ENCODE measurements at regions not wholly inside any gene's neighbourhood (a gene's known extent, or its start where the extent isn't known, plus 50 kb on each side); places are given as distances from the start of the nearest gene placed in this dataset.

GRCh38 chr10:88023676-88024075, 160.3 kb downstream of the PTEN start:
- DNase-seq (ENCODE audit: low spot score): no peak

GRCh38 chr10:88026031-88026430, 162.6 kb downstream of the PTEN start:
- DNase-seq (ENCODE audit: low spot score): no peak

- DNase-seq (ENCODE audit: low spot score): no peak
Observed at GRCh38 chr10:88027570-88027969, 164.1 kb downstream of the PTEN start.

- no peak for DNase-seq (ENCODE audit: low spot score)
Observed at GRCh38 chr10:88028072-88028471, 164.6 kb downstream of the PTEN start.

GRCh38 chr10:88028654-88029053, 165.2 kb downstream of the PTEN start:
- DNase-seq (ENCODE audit: low spot score): no peak

GRCh38 chr10:88032566-88032965, 169.1 kb downstream of the PTEN start:
- DNase-seq (ENCODE audit: low spot score): no peak

GRCh38 chr10:88033385-88033784, 170.0 kb downstream of the PTEN start:
- no peak for DNase-seq (ENCODE audit: low spot score)

GRCh38 chr10:88033793-88034192, 170.4 kb downstream of the PTEN start:
- no peak for DNase-seq (ENCODE audit: low spot score)

- DNase-seq (ENCODE audit: low spot score): no peak
Observed at GRCh38 chr10:88036126-88036525, 172.7 kb downstream of the PTEN start.

- no peak for DNase-seq (ENCODE audit: low spot score)
Observed at GRCh38 chr10:88037623-88038022, 174.2 kb downstream of the PTEN start.

- DNase-seq (ENCODE audit: low spot score): no peak
Observed at GRCh38 chr10:88038268-88038667, 174.8 kb downstream of the PTEN start.

GRCh38 chr10:88039496-88040200, 176.2 kb downstream of the PTEN start:
- no peak for DNase-seq (ENCODE audit: low spot score)

GRCh38 chr10:88041243-88042159, 178.1 kb downstream of the PTEN start:
- DNase-seq (ENCODE audit: low spot score): no peak

GRCh38 chr10:88042160-88043100, 179.0 kb downstream of the PTEN start:
- peak; percentile 40 for DNase-seq (ENCODE audit: low spot score)

GRCh38 chr10:88045096-88045495, 181.7 kb downstream of the PTEN start:
- no peak for DNase-seq (ENCODE audit: low spot score)

- no peak for DNase-seq (ENCODE audit: low spot score)
Observed at GRCh38 chr10:88045656-88046415, 182.4 kb downstream of the PTEN start.

GRCh38 chr10:88047579-88047978, 184.2 kb downstream of the PTEN start:
- DNase-seq (ENCODE audit: low spot score): no peak

- no peak for DNase-seq (ENCODE audit: low spot score)
Observed at GRCh38 chr10:88048312-88048711, 184.9 kb downstream of the PTEN start.

- no peak for DNase-seq (ENCODE audit: low spot score)
Observed at GRCh38 chr10:88049204-88049603, 185.8 kb downstream of the PTEN start.

GRCh38 chr10:88057720-88058119, 194.3 kb downstream of the PTEN start:
- no peak for DNase-seq (ENCODE audit: low spot score)

- no peak for DNase-seq (ENCODE audit: low spot score)
Observed at GRCh38 chr10:88058750-88059149, 195.3 kb downstream of the PTEN start.

Measured in SK-N-DZ (cell line).